ENCODE measurements at regions not wholly inside any gene's neighbourhood (a gene's known extent, or its start where the extent isn't known, plus 50 kb on each side); places are given as distances from the start of the nearest gene placed in this dataset.

DNA sequence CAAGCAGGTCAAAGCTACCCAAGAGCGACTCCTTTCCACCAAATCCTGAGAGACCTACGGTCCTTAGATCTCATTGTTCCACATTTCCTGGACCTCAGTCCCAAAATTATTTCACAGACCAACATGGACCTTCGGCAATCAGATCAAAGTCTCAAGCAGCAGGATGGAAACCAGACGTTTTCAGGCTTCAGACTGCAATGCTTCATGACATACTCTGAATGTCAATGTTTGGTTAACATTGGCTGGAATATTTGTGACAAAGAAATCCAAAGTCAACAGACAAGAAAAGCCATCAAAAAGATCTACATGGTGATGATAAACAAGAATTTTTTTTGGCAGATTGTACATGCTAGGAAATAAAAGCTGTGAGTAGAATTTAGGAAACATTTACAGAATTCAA lies 1057.3 kb downstream of the ADGRL2 start:
- TF ChIP-seq, protein P1, sequence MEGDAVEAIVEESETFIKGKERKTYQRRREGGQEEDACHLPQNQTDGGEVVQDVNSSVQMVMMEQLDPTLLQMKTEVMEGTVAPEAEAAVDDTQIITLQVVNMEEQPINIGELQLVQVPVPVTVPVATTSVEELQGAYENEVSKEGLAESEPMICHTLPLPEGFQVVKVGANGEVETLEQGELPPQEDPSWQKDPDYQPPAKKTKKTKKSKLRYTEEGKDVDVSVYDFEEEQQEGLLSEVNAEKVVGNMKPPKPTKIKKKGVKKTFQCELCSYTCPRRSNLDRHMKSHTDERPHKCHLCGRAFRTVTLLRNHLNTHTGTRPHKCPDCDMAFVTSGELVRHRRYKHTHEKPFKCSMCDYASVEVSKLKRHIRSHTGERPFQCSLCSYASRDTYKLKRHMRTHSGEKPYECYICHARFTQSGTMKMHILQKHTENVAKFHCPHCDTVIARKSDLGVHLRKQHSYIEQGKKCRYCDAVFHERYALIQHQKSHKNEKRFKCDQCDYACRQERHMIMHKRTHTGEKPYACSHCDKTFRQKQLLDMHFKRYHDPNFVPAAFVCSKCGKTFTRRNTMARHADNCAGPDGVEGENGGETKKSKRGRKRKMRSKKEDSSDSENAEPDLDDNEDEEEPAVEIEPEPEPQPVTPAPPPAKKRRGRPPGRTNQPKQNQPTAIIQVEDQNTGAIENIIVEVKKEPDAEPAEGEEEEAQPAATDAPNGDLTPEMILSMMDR (IDR thresholded peaks at IDR 0.05) = no peak
- TF ChIP-seq POLR2AphosphoS5 (IDR thresholded peaks at IDR 0.05) = no peak
